ENCODE measurements at regions not wholly inside any gene's neighbourhood (a gene's known extent, or its start where the extent isn't known, plus 50 kb on each side); places are given as distances from the start of the nearest gene placed in this dataset.
A peak's percentile ranks its signal among the peaks of the same experiment; 100 is the strongest.

DNA sequence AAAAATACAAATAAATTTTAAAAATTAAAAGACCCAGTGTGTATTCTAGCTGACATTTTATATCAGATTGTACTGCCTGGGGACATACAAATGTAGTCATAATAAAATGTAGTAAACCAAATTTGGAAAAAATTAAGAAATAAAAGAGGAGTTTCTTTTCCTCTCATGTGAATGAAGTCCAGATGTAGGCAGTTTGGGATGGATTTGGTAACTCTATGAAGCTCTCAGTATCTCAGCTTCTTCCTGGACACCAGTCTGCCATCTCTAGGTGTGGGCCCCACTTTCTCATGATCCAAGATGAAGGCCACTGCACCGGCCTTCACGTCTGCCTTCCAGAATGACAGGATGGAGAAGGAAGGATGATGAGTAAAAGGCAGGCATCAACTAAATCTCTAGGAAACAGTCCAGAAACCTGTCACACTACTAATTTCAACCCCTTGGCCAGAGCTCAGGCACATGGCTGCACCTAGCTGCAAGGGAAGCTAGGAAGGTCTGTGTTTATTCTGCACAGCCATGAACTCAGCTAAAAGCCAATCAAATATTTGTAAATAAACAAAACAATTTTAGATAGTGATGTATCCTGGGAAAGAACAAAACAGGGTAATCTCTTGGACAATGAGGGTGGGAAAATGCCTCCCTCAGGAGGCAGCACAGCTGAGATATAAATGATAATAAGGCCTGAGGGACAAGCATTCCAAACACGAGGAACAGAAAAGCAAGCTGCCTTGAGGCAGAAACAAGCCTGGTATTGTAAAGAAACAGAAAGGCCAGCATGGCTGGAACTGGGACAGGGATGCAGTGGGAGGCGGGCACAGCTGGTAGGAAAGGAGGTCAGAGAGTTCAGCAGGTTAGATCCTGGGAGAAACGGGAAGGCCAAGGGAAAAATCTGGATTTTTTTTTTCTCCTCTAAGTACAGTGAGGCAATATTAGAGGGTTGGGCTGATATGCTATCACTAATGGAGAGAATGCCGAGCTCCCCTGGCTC, 88.5 kb upstream of the PTPN1 start:
- peaks cover 28% of the 10 kb centered on the region for H3K27me3 ChIP-seq (ENCODE audit: low read depth, low read length)
- no peak for TF ChIP-seq CTCF (IDR thresholded peaks at IDR 0.05; ENCODE audit: low read depth, low read length)
- no peak overlapping the region for H3K4me3 ChIP-seq (ENCODE audit: low read length)
- no peak overlapping the region for H2AFZ ChIP-seq (ENCODE audit: low read depth, low read length)
- H3K9me3 ChIP-seq (ENCODE audit: insufficient read depth, low read length) = peaks cover 6% of the 10 kb centered on the region; the same call in 1 of the 2 replicates
- peaks cover 6% of the 10 kb centered on the region for H3K36me3 ChIP-seq (replicated peaks; ENCODE audit: low read depth, low read length)
- H3K79me2 ChIP-seq (ENCODE audit: low read length) = no peaks in the 10 kb centered on the region
- no peaks in the 10 kb centered on the region for H4K20me1 ChIP-seq (ENCODE audit: insufficient read depth, low read length)
- no peak overlapping the region for H3K4me2 ChIP-seq (ENCODE audit: low read length)
- no peak overlapping the region for H3K9ac ChIP-seq (ENCODE audit: low read length)
- no peaks in the 10 kb centered on the region for H3K4me1 ChIP-seq (ENCODE audit: low read length)
- H3K27ac ChIP-seq (ENCODE audit: low read length) = no peak overlapping the region

- Histone ChIP-seq H4K20me1 (ENCODE audit: insufficient read depth, low read length) (no peaks in the 10 kb centered on the region), H3K4me2 (ENCODE audit: low read length) (no peak overlapping the region), H3K36me3 (replicated peaks; ENCODE audit: low read depth, low read length) (peaks cover 6% of the 10 kb centered on the region), H3K27ac (ENCODE audit: low read length) (no peak overlapping the region), H3K27me3 (ENCODE audit: low read depth, low read length) (peaks cover 40% of the 10 kb centered on the region), H3K4me1 (ENCODE audit: low read length) (peaks cover 5% of the 10 kb centered on the region), H3K9ac (ENCODE audit: low read length) (no peak overlapping the region), H3K4me3 (ENCODE audit: low read length) (no peak overlapping the region), H2AFZ (ENCODE audit: low read depth, low read length) (peak overlapping the region; percentile 51; the same call in 1 of the 2 replicates), H3K9me3 (ENCODE audit: insufficient read depth, low read length) (peaks cover 6% of the 10 kb centered on the region; the same call in 1 of the 2 replicates), H3K79me2 (ENCODE audit: low read length) (no peaks in the 10 kb centered on the region)
- no peak for TF ChIP-seq CTCF (IDR thresholded peaks at IDR 0.05; ENCODE audit: low read depth, low read length)
- TF ChIP-seq EZH2phosphoT487 (IDR thresholded peaks at IDR 0.05; ENCODE audit: low read depth) = no peak
These were observed 86.4 kb upstream of the PTPN1 start for GRCh38 chr20:50423758-50424157.

GRCh38 chr20:50425076-50425475, 85.1 kb upstream of the PTPN1 start:
- Histone ChIP-seq H3K4me3 (ENCODE audit: low read length) (no peak overlapping the region), H3K27ac (ENCODE audit: low read length) (no peak overlapping the region), H3K36me3 (replicated peaks; ENCODE audit: low read depth, low read length) (peaks cover 6% of the 10 kb centered on the region), H4K20me1 (ENCODE audit: insufficient read depth, low read length) (no peaks in the 10 kb centered on the region), H3K79me2 (ENCODE audit: low read length) (no peaks in the 10 kb centered on the region), H3K4me1 (ENCODE audit: low read length) (peaks cover 5% of the 10 kb centered on the region), H3K9me3 (ENCODE audit: insufficient read depth, low read length) (peaks cover 6% of the 10 kb centered on the region; the same call in 1 of the 2 replicates), H3K4me2 (ENCODE audit: low read length) (no peak overlapping the region), H3K27me3 (ENCODE audit: low read depth, low read length) (peaks cover 31% of the 10 kb centered on the region), H2AFZ (ENCODE audit: low read depth, low read length) (no peak overlapping the region), H3K9ac (ENCODE audit: low read length) (no peak overlapping the region)
- TF ChIP-seq EZH2phosphoT487 (IDR thresholded peaks at IDR 0.05; ENCODE audit: low read depth) = no peak
- no peak for TF ChIP-seq CTCF (IDR thresholded peaks at IDR 0.05; ENCODE audit: low read depth, low read length)

- peaks cover 5% of the 10 kb centered on the region for H3K4me1 ChIP-seq (ENCODE audit: low read length)
- H3K4me2 ChIP-seq (ENCODE audit: low read length) = no peak overlapping the region
- no peaks in the 10 kb centered on the region for H3K9me3 ChIP-seq (ENCODE audit: insufficient read depth, low read length)
- no peak overlapping the region for H3K27ac ChIP-seq (ENCODE audit: low read length)
- no peaks in the 10 kb centered on the region for H3K79me2 ChIP-seq (ENCODE audit: low read length)
- H4K20me1 ChIP-seq (ENCODE audit: insufficient read depth, low read length) = no peaks in the 10 kb centered on the region
- no peak overlapping the region for H3K4me3 ChIP-seq (ENCODE audit: low read length)
- peaks cover 23% of the 10 kb centered on the region for H3K27me3 ChIP-seq (ENCODE audit: low read depth, low read length)
- no peaks in the 10 kb centered on the region for H3K36me3 ChIP-seq (replicated peaks; ENCODE audit: low read depth, low read length)
- peak overlapping the region; percentile 22; the same call in 1 of the 2 replicates for H2AFZ ChIP-seq (ENCODE audit: low read depth, low read length)
- no peak for TF ChIP-seq EZH2phosphoT487 (IDR thresholded peaks at IDR 0.05; ENCODE audit: low read depth)
- TF ChIP-seq CTCF (IDR thresholded peaks at IDR 0.05; ENCODE audit: low read depth, low read length) = no peak
- no peak overlapping the region for H3K9ac ChIP-seq (ENCODE audit: low read length)
These were observed 83.1 kb upstream of the PTPN1 start for GRCh38 chr20:50426866-50427718.
